HCT116 (cell line): ENCODE measurements at regions not wholly inside any gene's neighbourhood (a gene's known extent, or its start where the extent isn't known, plus 50 kb on each side); places are given as distances from the start of the nearest gene placed in this dataset.

Experiments
- ATAC-seq: fragments of 200-7000 bp; cut with Tn5 transposase; 2 replicates; pipeline ENCODE4 v1.9.1; 2020; ENCODE audit warnings: mild to moderate bottlenecking, moderate library complexity
- BruUV-seq: library from RNA; stranded (reverse); fragments of 400-500 nt; replicated peaks from 2 replicates; lab custom pipeline; 2021; lab: Mats Ljungman, UMichigan
- CTCF ChIA-PET: fragments of 300-600 bp; sonication (Branson Sonifier 250); formaldehyde crosslinking; loops from one replicate; lab custom pipeline; 2021; ENCODE audit warnings: antibody characterized with exemption; lab: Charles Lee
- POLR2A ChIA-PET: fragments of 300-600, 350-600 bp; sonication (Branson Sonifier 250); formaldehyde crosslinking; loops from one replicate; lab custom pipeline; 2021; ENCODE audit warnings: antibody characterized with exemption; lab: Charles Lee
- RAD21 ChIA-PET, 2 experiments: fragments of 300-600 bp; sonication (Branson Sonifier 250); formaldehyde crosslinking; loops; one replicate each; lab custom pipeline; 2023; ENCODE audit warnings: low total read pairs in 2 of 2; ENCODE audit not compliant: uncharacterized antibody in 2 of 2, unreplicated experiment in 2 of 2, low non-redundant PET in 1 of 2; lab: Charles Lee
- DNase-seq: peaks from one replicate; pipeline ENCODE4 v3.0.0-alpha.2; 2010; ENCODE audit warnings: low read depth, low spot score
- H2AFZ ChIP-seq: fragments of 200-600 bp; shearing (Covaris generic), sonication (generic); 2 replicates; pipeline ENCODE4 v1.6.1; 2017; ENCODE audit warnings: low read depth, mixed run types, mixed read lengths, antibody characterized with exemption, low read length; ENCODE audit not compliant: poor library complexity, severe bottlenecking
- H3K27ac ChIP-seq: 2 replicates; pipeline ENCODE4 v1.5.1; 2012; ENCODE audit warnings: low read depth, low read length
- H3K27me3 ChIP-seq: fragments of 200-600 bp; sonication (generic); 2 replicates; pipeline ENCODE4 v1.6.1; 2016; ENCODE audit warnings: mixed run types, low read length, mixed read lengths; ENCODE audit not compliant: insufficient read depth
- H3K36me3 ChIP-seq, 2 experiments: fragments of 200-500 bp in 1 of 2; fragments of 200-600 bp in 1 of 2; sonication (Bioruptor generic) in 1 of 2; sonication (generic) in 1 of 2; 2 replicates each; pipeline versions ENCODE4 v1.5.1 to v1.6.1; 2014 to 2016; ENCODE audit warnings: low read length in 2 of 2, inconsistent platforms in 1 of 2, mixed read lengths in 1 of 2, mixed run types in 1 of 2; ENCODE audit not compliant: insufficient read depth in 2 of 2, control insufficient read depth in 1 of 2
- H3K4me1 ChIP-seq, 2 experiments: fragments of 200-600 bp in 1 of 2; sonication (generic) in 1 of 2; 2 replicates each; pipeline versions ENCODE4 v1.5.1 to v1.6.1; 2012 to 2017; ENCODE audit warnings: low read length in 2 of 2, inconsistent platforms in 1 of 2, mild to moderate bottlenecking in 1 of 2, mixed read lengths in 1 of 2, mixed run types in 1 of 2, moderate library complexity in 1 of 2; ENCODE audit not compliant: insufficient read depth in 2 of 2, control insufficient read depth in 1 of 2
- H3K4me2 ChIP-seq: fragments of 200-600 bp; sonication (generic); 2 replicates; pipeline ENCODE4 v1.6.1; 2017; ENCODE audit warnings: mixed run types, low read length, mixed read lengths
- H3K4me3 ChIP-seq, 2 experiments: fragments of 200-600 bp in 1 of 2; sonication (generic) in 1 of 2; replicated peaks in 1 of 2; 2 replicates each; pipeline ENCODE4 v1.5.1; 2011 to 2016; ENCODE audit warnings: low read length in 2 of 2, control low read depth in 1 of 2, low read depth in 1 of 2, mild to moderate bottlenecking in 1 of 2, mixed read lengths in 1 of 2, mixed run types in 1 of 2
- H3K79me2 ChIP-seq: fragments of 200-600 bp; sonication (generic); 2 replicates; pipeline ENCODE4 v1.6.1; 2017; ENCODE audit warnings: mild to moderate bottlenecking, mixed run types, low read length, moderate library complexity, mixed read lengths; ENCODE audit not compliant: insufficient read depth
- H3K9ac ChIP-seq: fragments of 200-600 bp; sonication (generic); 2 replicates; pipeline ENCODE4 v1.6.1; 2016; ENCODE audit warnings: low read length, mixed read lengths
- H3K9me2 ChIP-seq: fragments of 200-600 bp; sonication (generic), shearing (Covaris generic); 2 replicates; pipeline ENCODE4 v1.6.1; 2017; ENCODE audit warnings: mixed run types, mild to moderate bottlenecking, moderate library complexity; ENCODE audit not compliant: insufficient read depth
- H3K9me3 ChIP-seq, 2 experiments: fragments of 200-500 bp in 1 of 2; fragments of 200-600 bp in 1 of 2; sonication (Bioruptor generic) in 1 of 2; sonication (generic) in 1 of 2; 2 replicates each; pipeline ENCODE4 v1.6.1; 2014 to 2017; ENCODE audit warnings: low read length in 2 of 2, mixed read lengths in 2 of 2, inconsistent platforms in 1 of 2, low read depth in 1 of 2, mild to moderate bottlenecking in 1 of 2, mixed run types in 1 of 2, moderate library complexity in 1 of 2; ENCODE audit not compliant: control insufficient read depth in 1 of 2, insufficient read depth in 1 of 2
- H4K20me1 ChIP-seq: fragments of 200-600 bp; sonication (generic), shearing (Covaris generic); 2 replicates; pipeline ENCODE4 v1.6.1; 2017; ENCODE audit warnings: mixed run types, mild to moderate bottlenecking, moderate library complexity; ENCODE audit not compliant: insufficient read depth
- CBX3 ChIP-seq: IDR thresholded peaks from 2 replicates; pipeline ENCODE4 v1.6.1; 2012; ENCODE audit warnings: low read depth
- CEBPB ChIP-seq: IDR thresholded peaks from 2 replicates; pipeline ENCODE4 v1.6.1; 2012; ENCODE audit warnings: low read depth
- EGR1 ChIP-seq: IDR thresholded peaks from 2 replicates; pipeline ENCODE4 v1.6.1; 2012; ENCODE audit warnings: low read depth
- JUND ChIP-seq: IDR thresholded peaks from 2 replicates; pipeline ENCODE4 v1.6.1; 2012
- RAD21 ChIP-seq: IDR thresholded peaks from 2 replicates; pipeline ENCODE4 v1.6.1; 2012; ENCODE audit warnings: low read depth, mild to moderate bottlenecking
- SIN3A ChIP-seq: IDR thresholded peaks from 2 replicates; pipeline ENCODE4 v1.6.1; 2012; ENCODE audit warnings: low read depth
- SP1 ChIP-seq: IDR thresholded peaks from 2 replicates; pipeline ENCODE4 v1.6.1; 2012; ENCODE audit warnings: low read depth
- SRF ChIP-seq: IDR thresholded peaks from 2 replicates; pipeline ENCODE4 v1.6.1; 2012; ENCODE audit warnings: low read depth
- TCF7L2 ChIP-seq: IDR thresholded peaks from 2 replicates; pipeline ENCODE4 v1.7.0; 2011; ENCODE audit warnings: borderline replicate concordance, inconsistent platforms; ENCODE audit not compliant: insufficient read depth, insufficient read length; ENCODE audit errors: extremely low read depth
- YY1 ChIP-seq: IDR thresholded peaks from 2 replicates; pipeline ENCODE4 v1.6.1; 2011; ENCODE audit warnings: low read length, low read depth, moderate library complexity, mild to moderate bottlenecking; ENCODE audit not compliant: insufficient replicate concordance; ENCODE audit errors: extremely low read depth
- ZFX ChIP-seq: fragments of 450-650 bp; IDR thresholded peaks from 2 replicates; pipeline ENCODE4 v1.6.1; 2017
- ZNF274 ChIP-seq: fragments of 200-500 bp; sonication (Bioruptor generic); IDR thresholded peaks from 2 replicates; pipeline ENCODE4 v1.6.1; 2014; ENCODE audit warnings: mild to moderate bottlenecking, low read depth, low read length, inconsistent platforms
- intact Hi-C: fragments of 100-400 bp; cut with micrococcal nuclease; formaldehyde crosslinking; loops from 2 replicates; pipeline ENCODE4 v1.10.0; 2022
- TF ChIP-seq, protein P1 (sequence below): IDR thresholded peaks from 2 replicates; pipeline ENCODE4 v1.6.1; 2012
- TF ChIP-seq, protein P2 (sequence below): IDR thresholded peaks from 2 replicates; pipeline ENCODE4 v1.6.1; 2012; ENCODE audit warnings: low read depth

DNA sequence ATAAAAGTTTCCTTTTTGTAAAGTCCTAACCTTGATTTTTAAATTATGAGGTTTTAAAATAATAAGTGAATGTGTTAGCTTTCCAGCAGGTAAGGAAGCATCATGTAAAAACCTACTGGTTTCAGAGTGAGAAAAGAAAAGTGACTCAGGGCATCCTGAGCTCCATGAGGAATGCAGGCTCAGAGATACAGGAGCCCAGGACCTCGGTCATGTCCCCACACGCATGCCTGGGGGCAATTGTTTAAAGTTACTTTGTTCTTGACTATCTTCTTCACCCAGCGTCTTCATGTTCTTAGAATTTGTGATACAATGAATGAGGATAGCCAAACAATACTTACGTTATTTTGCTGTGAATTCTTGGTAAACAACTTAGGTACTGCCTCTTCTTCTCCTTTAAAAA is 117.4 kb upstream of the PLPPR5 start:
- H2AFZ ChIP-seq, result no peak overlapping the region
- H3K36me3 ChIP-seq, result no peaks in the 10 kb centered on the region
- DNase-seq (no peak), ATAC-seq (no peak)
- H3K4me1 ChIP-seq, result no peaks in the 10 kb centered on the region
- no peak for TF ChIP-seq CBX3
- no peak for TF ChIP-seq TCF7L2
- H3K9ac ChIP-seq, result no peak overlapping the region
- H3K4me2 ChIP-seq, result no peak overlapping the region
- no peaks in the 10 kb centered on the region for H4K20me1 ChIP-seq
- no peaks in the 10 kb centered on the region for H3K79me2 ChIP-seq
- no TSS peak for BruUV-seq
- no peak overlapping the region for H3K27ac ChIP-seq
- H3K9me3 ChIP-seq, result no peaks in the 10 kb centered on the region
- POLR2A ChIA-PET, result no interaction called here
- RAD21 ChIA-PET, result no interaction called here
- H3K4me3 ChIP-seq, result no peak overlapping the region
- no peaks in the 10 kb centered on the region for H3K9me2 ChIP-seq
- intact Hi-C loops, result no loop called here
- no peaks in the 10 kb centered on the region for H3K27me3 ChIP-seq
- CTCF ChIA-PET, result no interaction called here

DNA sequence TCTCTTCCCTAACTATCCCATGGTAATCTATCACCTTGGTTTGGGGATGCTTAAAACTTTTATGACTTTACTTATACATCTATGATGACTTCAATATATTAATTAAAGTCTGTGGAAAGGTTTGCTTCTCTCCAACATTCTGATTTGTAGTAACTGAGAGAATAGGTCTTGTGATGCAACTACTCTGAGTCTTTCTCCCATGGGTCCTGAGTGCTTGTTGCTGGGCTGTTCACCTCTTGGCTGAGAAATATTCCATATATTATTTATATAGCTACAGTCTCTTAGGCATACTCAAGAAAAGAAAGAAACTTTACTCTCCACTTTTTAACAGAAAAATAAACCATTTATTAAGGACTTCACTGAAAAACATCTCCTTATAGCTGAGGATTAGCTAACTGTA is 119.3 kb upstream of the PLPPR5 start:
- no TSS peak for BruUV-seq
- TF ChIP-seq ZFX, result no peak
- TF ChIP-seq CEBPB, result no peak
- TF ChIP-seq CBX3, result no peak
- no peak for TF ChIP-seq TCF7L2
- TF ChIP-seq, protein P1, sequence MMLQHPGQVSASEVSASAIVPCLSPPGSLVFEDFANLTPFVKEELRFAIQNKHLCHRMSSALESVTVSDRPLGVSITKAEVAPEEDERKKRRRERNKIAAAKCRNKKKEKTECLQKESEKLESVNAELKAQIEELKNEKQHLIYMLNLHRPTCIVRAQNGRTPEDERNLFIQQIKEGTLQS, result no peak
- no peak for TF ChIP-seq JUND
- no peak for TF ChIP-seq SP1
- TF ChIP-seq RAD21, result no peak
- no peak for TF ChIP-seq YY1
- no peak for TF ChIP-seq ZNF274
- no peak for TF ChIP-seq EGR1
- TF ChIP-seq SIN3A, result no peak
- TF ChIP-seq, protein P2, sequence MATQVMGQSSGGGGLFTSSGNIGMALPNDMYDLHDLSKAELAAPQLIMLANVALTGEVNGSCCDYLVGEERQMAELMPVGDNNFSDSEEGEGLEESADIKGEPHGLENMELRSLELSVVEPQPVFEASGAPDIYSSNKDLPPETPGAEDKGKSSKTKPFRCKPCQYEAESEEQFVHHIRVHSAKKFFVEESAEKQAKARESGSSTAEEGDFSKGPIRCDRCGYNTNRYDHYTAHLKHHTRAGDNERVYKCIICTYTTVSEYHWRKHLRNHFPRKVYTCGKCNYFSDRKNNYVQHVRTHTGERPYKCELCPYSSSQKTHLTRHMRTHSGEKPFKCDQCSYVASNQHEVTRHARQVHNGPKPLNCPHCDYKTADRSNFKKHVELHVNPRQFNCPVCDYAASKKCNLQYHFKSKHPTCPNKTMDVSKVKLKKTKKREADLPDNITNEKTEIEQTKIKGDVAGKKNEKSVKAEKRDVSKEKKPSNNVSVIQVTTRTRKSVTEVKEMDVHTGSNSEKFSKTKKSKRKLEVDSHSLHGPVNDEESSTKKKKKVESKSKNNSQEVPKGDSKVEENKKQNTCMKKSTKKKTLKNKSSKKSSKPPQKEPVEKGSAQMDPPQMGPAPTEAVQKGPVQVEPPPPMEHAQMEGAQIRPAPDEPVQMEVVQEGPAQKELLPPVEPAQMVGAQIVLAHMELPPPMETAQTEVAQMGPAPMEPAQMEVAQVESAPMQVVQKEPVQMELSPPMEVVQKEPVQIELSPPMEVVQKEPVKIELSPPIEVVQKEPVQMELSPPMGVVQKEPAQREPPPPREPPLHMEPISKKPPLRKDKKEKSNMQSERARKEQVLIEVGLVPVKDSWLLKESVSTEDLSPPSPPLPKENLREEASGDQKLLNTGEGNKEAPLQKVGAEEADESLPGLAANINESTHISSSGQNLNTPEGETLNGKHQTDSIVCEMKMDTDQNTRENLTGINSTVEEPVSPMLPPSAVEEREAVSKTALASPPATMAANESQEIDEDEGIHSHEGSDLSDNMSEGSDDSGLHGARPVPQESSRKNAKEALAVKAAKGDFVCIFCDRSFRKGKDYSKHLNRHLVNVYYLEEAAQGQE, result no peak
- no peak for TF ChIP-seq SRF
- TF ChIP-seq, all 23 proteins: peak for 0
- POLR2A ChIA-PET, result no interaction called here
- Histone ChIP-seq H3K9ac (no peak overlapping the region), H3K4me3 (no peak overlapping the region), H3K27me3 (no peaks in the 10 kb centered on the region), H3K4me1 (no peaks in the 10 kb centered on the region), H4K20me1 (no peaks in the 10 kb centered on the region), H3K36me3 (no peaks in the 10 kb centered on the region), H3K4me2 (no peak overlapping the region), H3K9me2 (no peaks in the 10 kb centered on the region), H2AFZ (no peak overlapping the region), H3K27ac (no peak overlapping the region), H3K9me3 (no peaks in the 10 kb centered on the region), H3K79me2 (no peaks in the 10 kb centered on the region)
- RAD21 ChIA-PET, result no interaction called here
- ATAC-seq (no peak), DNase-seq (no peak)
- CTCF ChIA-PET, result no interaction called here
- intact Hi-C loops, result no loop called here
